GM19240 (cell line): ENCODE measurements at regions not wholly inside any gene's neighbourhood (a gene's known extent, or its start where the extent isn't known, plus 50 kb on each side); places are given as distances from the start of the nearest gene placed in this dataset.

Experiments used
- DNase-seq: peaks from one replicate; pipeline ENCODE4 v3.0.0; 2011; ENCODE audit warnings: low spot score; ENCODE audit not compliant: insufficient read length

GRCh38 chr6:120260636-120261035 is 911.1 kb upstream of the MAN1A1 start:
- no peak for DNase-seq

GRCh38 chr6:120254651-120255050 is 905.1 kb upstream of the MAN1A1 start:
- no peak for DNase-seq

DNA sequence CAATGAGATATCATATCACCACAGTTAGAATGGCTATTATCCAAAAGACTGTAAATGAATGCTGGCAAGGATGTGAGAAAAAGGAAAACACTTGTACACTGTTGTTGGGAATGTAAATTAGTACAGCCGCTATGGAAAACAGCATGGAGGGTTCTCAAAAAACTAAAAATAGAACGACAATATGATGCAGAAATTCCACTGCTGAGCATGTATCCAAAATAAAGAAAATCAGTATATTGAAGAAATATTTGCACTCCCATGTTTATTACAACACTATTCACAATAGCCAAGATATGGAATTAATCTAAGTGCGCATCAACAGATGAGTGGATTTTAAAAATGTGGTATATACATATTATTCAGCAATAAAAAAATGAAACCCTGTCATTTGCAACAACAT is 898.9 kb upstream of the MAN1A1 start:
- no peak for DNase-seq

- no peak for DNase-seq
These were observed 887.7 kb upstream of the MAN1A1 start for GRCh38 chr6:120237221-120237620.

DNA sequence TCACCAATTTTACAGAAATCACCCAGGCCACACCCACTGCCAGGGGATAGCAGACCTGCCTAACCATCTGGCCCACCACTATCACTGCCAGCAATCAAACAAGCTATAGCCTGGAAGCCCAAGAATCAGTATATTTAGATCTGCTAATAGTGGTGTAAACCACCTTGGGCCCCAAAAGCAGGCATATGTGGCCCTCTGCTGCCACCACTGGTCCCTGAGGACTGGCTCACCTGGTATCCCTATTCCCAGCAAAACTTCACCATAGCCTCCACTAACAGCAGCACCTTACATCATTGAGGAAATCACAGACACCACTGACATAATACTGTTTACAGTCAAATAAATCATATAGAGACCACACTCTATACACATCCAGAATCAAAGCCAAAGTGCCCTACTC is 880.4 kb upstream of the MAN1A1 start:
- no peak for DNase-seq

GRCh38 chr6:120228297-120228696 is 878.7 kb upstream of the MAN1A1 start:
- DNase-seq: no peak

DNA sequence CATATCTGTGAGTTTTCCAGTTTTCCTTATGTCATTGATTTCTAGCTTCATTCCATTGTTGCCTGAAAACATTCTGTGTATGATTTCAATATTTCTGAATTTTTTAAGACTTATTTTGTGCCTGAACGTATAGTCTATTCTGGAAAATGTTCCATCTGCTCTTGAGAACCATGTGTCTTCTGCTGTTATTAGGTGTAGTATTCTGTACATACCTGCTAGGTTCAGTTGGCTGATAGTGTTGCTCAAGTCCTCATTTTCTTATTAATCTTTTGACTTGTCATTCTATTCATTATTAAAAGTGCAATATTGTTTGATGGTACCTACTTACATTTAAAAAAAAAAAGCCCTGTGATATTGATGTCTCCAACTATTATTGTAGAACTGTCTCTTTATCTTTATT is 869.8 kb upstream of the MAN1A1 start:
- DNase-seq: no peak

- DNase-seq: no peak
These were observed 864.5 kb upstream of the MAN1A1 start for GRCh38 chr6:120214088-120214499.

DNA sequence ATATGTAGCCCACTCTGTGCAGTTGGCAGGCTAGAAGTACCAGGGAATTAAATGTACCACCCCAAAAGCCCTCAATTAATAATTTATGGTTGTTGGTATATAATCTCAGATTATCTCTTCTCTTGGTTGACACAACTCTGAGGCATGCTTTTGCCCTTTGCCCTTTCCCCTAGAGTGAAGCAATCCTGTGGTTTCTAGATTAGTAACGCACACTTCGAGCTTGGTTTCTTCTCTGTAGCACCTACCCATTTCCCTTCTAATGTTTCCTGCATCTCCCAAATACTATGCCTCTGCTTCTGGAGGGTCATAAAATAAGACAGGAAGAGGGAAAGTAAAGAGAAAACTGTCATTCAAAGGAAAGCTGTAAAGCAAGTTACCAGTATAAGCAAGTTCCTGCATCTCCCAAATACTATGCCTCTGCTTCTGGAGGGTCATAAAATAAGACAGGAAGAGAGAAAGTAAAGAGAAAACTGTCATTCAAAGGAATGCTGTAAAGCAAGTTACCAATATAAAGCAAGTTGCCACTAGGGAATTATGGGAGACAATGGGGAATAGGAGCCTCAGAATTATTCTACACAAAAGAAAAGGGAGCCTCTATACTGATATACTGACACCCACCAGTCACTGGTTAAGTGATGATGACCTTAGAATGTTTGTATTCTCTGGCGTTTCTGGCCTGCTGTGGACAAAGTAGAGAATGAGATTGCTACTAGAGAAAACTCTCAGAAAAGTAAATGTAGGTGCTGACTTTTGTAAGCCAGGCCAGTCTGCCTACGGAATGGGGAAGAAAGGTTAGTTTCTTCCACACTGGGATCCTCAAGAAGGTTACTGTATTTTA is 862.6 kb upstream of the MAN1A1 start:
- DNase-seq: no peak

DNA sequence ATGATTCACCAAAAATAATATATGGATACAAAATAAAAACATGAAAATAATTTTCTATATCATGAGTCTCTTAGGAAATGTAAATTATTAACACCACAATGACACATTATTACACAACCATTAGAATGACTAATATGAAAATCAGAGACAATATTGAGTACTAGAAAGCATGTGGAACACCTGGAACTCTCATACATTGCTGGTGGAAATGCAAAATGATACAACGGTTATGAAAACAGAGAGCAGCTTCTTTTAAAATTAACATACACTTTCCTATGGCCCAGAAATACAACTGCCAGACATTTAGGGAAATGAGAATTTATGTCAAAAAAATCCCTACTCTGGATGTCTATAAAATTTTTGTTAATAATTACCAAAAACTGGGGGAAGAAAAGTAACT is 853.3 kb upstream of the MAN1A1 start:
- no peak for DNase-seq

- DNase-seq: no peak
These were observed 851.3 kb upstream of the MAN1A1 start for GRCh38 chr6:120200853-120201252.

GRCh38 chr6:120198033-120198432 is 848.5 kb upstream of the MAN1A1 start:
- DNase-seq: no peak

- no peak for DNase-seq
These were observed 836.5 kb upstream of the MAN1A1 start for GRCh38 chr6:120186080-120186479.

GRCh38 chr6:120173250-120173649 is 823.7 kb upstream of the MAN1A1 start:
- no peak for DNase-seq

DNA sequence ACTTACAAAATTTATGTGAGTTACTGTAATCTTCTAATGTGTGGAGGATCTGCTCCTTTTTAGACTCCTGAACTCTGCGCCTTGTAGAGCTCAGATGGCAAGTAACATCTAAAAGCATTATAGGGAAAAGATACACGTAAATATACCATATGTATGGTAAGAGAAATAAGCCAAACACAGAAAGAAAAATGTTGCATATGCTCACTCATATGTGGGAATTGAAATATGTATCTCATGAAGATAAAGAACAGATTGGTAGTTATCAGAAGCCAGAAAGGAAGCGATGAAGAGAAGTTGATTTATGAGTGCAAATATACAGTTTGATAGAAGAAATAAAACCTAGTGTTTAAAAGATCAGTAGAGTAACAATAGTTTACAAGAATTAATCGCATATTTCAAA is 815.0 kb upstream of the MAN1A1 start:
- DNase-seq: no peak

GRCh38 chr6:120157873-120158272 is 808.3 kb upstream of the MAN1A1 start:
- DNase-seq: no peak

- no peak for DNase-seq
These were observed 797.7 kb upstream of the MAN1A1 start for GRCh38 chr6:120147071-120147871.

DNA sequence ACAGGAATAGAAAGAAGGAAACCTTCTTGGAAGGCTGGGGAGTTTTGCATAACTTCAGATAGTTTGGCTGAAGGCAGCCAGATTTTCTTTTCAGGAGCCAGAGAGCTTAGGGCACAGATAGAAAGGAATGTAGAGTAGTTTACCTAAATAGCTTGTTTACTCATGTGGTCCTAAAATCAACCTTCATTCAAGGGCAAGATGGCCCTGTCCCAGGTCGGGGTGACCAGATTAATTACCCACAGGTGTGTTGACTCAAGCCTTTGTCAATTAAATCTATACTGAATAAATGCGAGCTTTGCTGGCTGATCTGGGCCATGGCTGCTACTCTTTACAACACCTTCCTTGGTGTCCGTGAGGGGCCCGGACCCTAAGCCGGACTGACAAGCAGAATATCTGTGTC is 792.0 kb upstream of the MAN1A1 start:
- DNase-seq: no peak

DNA sequence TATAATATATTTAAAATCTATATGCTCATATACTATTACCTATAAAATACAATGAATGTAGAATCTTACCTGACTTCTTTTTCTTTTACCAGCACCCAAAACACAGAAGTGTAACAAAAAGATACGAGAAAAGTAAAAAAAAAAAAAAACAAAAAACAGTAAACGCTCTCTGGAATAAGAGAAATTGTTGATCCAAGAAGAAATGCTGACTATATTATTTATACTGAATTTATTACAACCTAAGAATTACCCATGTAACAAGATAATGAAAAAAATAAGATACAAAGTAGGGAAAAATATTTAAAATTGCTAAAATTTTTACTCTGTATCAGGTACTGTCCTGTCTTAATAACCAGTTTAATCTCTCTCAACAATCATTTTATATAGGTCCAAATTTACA is 787.9 kb upstream of the MAN1A1 start:
- DNase-seq: no peak

GRCh38 chr6:120129228-120129627 is 779.7 kb upstream of the MAN1A1 start:
- DNase-seq: no peak

DNA sequence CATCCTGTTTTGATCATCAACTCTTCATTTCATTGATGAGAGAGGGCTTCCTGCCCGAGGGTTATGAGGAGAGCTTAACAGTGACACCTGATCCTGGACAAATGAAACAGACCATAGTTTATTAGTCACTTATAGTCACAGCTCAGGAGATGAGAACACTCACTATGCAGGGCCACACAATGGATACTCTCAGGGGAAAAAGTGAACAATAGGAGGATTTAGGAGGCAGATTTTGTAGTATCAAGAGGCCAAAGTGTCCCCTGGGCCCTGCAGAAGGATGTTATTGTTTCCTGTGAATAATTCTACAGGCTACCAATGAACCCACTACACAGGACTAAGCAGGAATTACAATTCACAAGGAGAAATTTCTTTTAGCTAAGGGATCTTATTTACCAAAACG is 772.8 kb upstream of the MAN1A1 start:
- DNase-seq: no peak

DNA sequence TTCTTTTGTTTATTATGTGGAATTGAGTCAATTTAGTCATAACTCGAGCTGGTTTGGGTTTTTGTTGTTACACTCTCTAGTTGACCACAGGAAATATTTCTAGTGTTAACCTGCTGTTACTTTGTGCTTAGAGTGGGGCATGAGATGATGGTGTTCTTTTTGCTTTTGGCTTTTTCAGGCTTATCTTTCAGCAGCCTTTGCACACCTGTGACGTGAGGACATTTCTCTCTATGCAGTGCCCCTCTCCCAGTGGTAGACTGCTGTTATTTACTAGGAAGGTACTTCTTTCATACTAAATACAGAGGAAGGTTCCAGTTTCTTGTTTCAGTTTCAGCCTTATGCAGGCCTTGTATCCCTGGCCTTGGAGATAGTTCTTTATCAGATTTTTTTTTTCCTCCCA is 766.8 kb upstream of the MAN1A1 start:
- DNase-seq: no peak

GRCh38 chr6:120112980-120113379 is 763.4 kb upstream of the MAN1A1 start:
- no peak for DNase-seq
